H1 (cell line): ENCODE measurements at regions not wholly inside any gene's neighbourhood (a gene's known extent, or its start where the extent isn't known, plus 50 kb on each side); places are given as distances from the start of the nearest gene placed in this dataset.

ENCODE experiments used
- ATF2 ChIP-seq: IDR thresholded peaks from 2 replicates; pipeline ENCODE4 v1.6.1; 2012; ENCODE audit warnings: low read length, inconsistent platforms
- CBX8 ChIP-seq: fragments of 300-800, 300-1000 bp; sonication (generic); IDR thresholded peaks from 2 replicates; pipeline ENCODE4 v1.7.1; 2016; ENCODE audit warnings: low read depth, low read length, borderline replicate concordance
- CREB1 ChIP-seq: IDR thresholded peaks from 2 replicates; pipeline ENCODE4 v1.6.1; 2012; ENCODE audit warnings: inconsistent platforms
- CTCF ChIP-seq, 3 experiments: IDR thresholded peaks; 1 replicate in 2 of 3; 2 replicates in 1 of 3; pipeline versions ENCODE4 v1.5.1 to v1.6.1; 2011; ENCODE audit warnings: low read length in 3 of 3, mild to moderate bottlenecking in 3 of 3, inconsistent platforms in 2 of 3, low read depth in 1 of 3, moderate library complexity in 1 of 3; ENCODE audit not compliant: insufficient read depth in 1 of 3; ENCODE audit errors: control extremely low read depth in 1 of 3
- EZH2 ChIP-seq: fragments of 200-600 bp; sonication (generic); IDR thresholded peaks from 2 replicates; pipeline ENCODE4 v1.7.1; 2012; ENCODE audit warnings: low read depth, mild to moderate bottlenecking, moderate library complexity, low read length, inconsistent platforms; ENCODE audit not compliant: severe bottlenecking
- HDAC2 ChIP-seq, 2 experiments: fragments of 300-600 bp in 1 of 2; sonication (generic) in 1 of 2; IDR thresholded peaks; 2 replicates each; pipeline ENCODE4 v1.6.1; 2011 to 2012; ENCODE audit warnings: low read depth in 2 of 2, low read length in 2 of 2, mild to moderate bottlenecking in 2 of 2, moderate library complexity in 2 of 2, borderline replicate concordance in 1 of 2, inconsistent platforms in 1 of 2
- MAFK ChIP-seq: IDR thresholded peaks from 2 replicates; pipeline ENCODE4 v1.6.1; 2012; ENCODE audit warnings: low read depth, mild to moderate bottlenecking, improper control_type of control experiment, low read length
- TAF7 ChIP-seq: optimal IDR thresholded peaks from 2 replicates; pipeline ENCODE3; 2011; ENCODE audit warnings: low read depth, mild to moderate bottlenecking, inconsistent platforms, low read length, moderate library complexity, borderline replicate concordance
- TEAD4 ChIP-seq: IDR thresholded peaks from 2 replicates; pipeline ENCODE4 v1.6.1; 2012; ENCODE audit warnings: low read depth, low read length, inconsistent platforms, mixed read lengths

GRCh38 chr3:159340877-159341500 is 539.1 kb downstream of the MFSD1 start:
- TF ChIP-seq MAFK: no peak
- TF ChIP-seq TAF7: no peak
- TF ChIP-seq ATF2: no peak
- TF ChIP-seq TEAD4: 0 out of 2 replicates have a peak, but pooled peaks have one; percentile 25
- no peak for TF ChIP-seq CTCF (IDR thresholded peaks at IDR 0.05; ENCODE audit: control extremely low read depth in 1 of 3, insufficient read depth in 1 of 3, low read depth in 1 of 3, low read length in 3 of 3)
- no peak for TF ChIP-seq HDAC2 (IDR thresholded peaks at IDR 0.05; ENCODE audit: borderline replicate concordance in 1 of 2, low read depth in 2 of 2, low read length in 2 of 2)
- TF ChIP-seq EZH2: no peak
- TF ChIP-seq CBX8: no peak
- no peak for TF ChIP-seq CREB1
